Mesenchymal stem cell (in vitro differentiated cells and primary cell): ENCODE measurements at regions not wholly inside any gene's neighbourhood (a gene's known extent, or its start where the extent isn't known, plus 50 kb on each side); places are given as distances from the start of the nearest gene placed in this dataset.

Experiments used
- DNase-seq: peaks from one replicate; pipeline ENCODE4 v3.0.0-alpha.2; 2013
- H2AFZ ChIP-seq: one replicate; pipeline ENCODE4 v1.6.1; 2013; ENCODE audit warnings: low read depth, mild to moderate bottlenecking, control low read depth, inconsistent platforms, low read length, moderate library complexity
- H2AK5ac ChIP-seq: 2 replicates; pipeline ENCODE4 v1.6.1; 2013; ENCODE audit warnings: low read length, moderate library complexity, mild to moderate bottlenecking, inconsistent platforms; ENCODE audit not compliant: severe bottlenecking
- H2BK120ac ChIP-seq: one replicate; pipeline ENCODE4 v1.6.1; 2013; ENCODE audit warnings: low read depth, mild to moderate bottlenecking, inconsistent platforms, low read length, moderate library complexity
- H2BK12ac ChIP-seq, 2 experiments: one replicate each; pipeline ENCODE4 v1.6.1; 2013; ENCODE audit warnings: inconsistent platforms in 2 of 2, low read length in 2 of 2, mild to moderate bottlenecking in 2 of 2, moderate library complexity in 2 of 2, control low read depth in 1 of 2
- H2BK15ac ChIP-seq: one replicate; pipeline ENCODE4 v1.6.1; 2013; ENCODE audit warnings: mild to moderate bottlenecking, low read depth, inconsistent platforms; ENCODE audit not compliant: poor library complexity, severe bottlenecking
- H2BK5ac ChIP-seq: 2 replicates; pipeline ENCODE4 v1.6.1; 2013; ENCODE audit warnings: low read depth, mild to moderate bottlenecking, low read length, control low read depth, inconsistent platforms; ENCODE audit not compliant: poor library complexity, severe bottlenecking
- H3K14ac ChIP-seq, 2 experiments: one replicate each; pipeline ENCODE4 v1.6.1; 2013; ENCODE audit warnings: inconsistent platforms in 2 of 2, low read length in 2 of 2, control low read depth in 1 of 2, mild to moderate bottlenecking in 1 of 2, moderate library complexity in 1 of 2
- H3K18ac ChIP-seq, 2 experiments: one replicate each; pipeline ENCODE4 v1.6.1; 2013; ENCODE audit warnings: inconsistent platforms in 2 of 2, low read length in 2 of 2, control low read depth in 1 of 2, low read depth in 1 of 2, mild to moderate bottlenecking in 1 of 2
- H3K23ac ChIP-seq, 2 experiments: one replicate each; pipeline ENCODE4 v1.6.1; 2013; ENCODE audit warnings: inconsistent platforms in 2 of 2, low read length in 2 of 2, mild to moderate bottlenecking in 2 of 2, moderate library complexity in 2 of 2, control low read depth in 1 of 2
- H3K27ac ChIP-seq: 2 replicates; pipeline ENCODE4 v1.5.1; 2013; ENCODE audit warnings: mild to moderate bottlenecking, moderate library complexity, low read length, control low read depth, inconsistent platforms; ENCODE audit not compliant: poor library complexity, severe bottlenecking
- H3K27me3 ChIP-seq, 2 experiments: 2 replicates each; pipeline versions ENCODE4 v1.6.1 to v1.7.0; 2013; ENCODE audit warnings: low read length in 2 of 2, mild to moderate bottlenecking in 2 of 2, moderate library complexity in 2 of 2, control low read depth in 1 of 2, inconsistent platforms in 1 of 2; ENCODE audit not compliant: control insufficient read depth in 1 of 2, insufficient read depth in 1 of 2
- H3K36me3 ChIP-seq, 2 experiments: 2 replicates each; pipeline versions ENCODE4 v1.6.1 to v1.7.0; 2013; ENCODE audit warnings: low read length in 2 of 2, control low read depth in 1 of 2, inconsistent platforms in 1 of 2, low read depth in 1 of 2, mild to moderate bottlenecking in 1 of 2; ENCODE audit not compliant: insufficient read depth in 2 of 2, control insufficient read depth in 1 of 2
- H3K4ac ChIP-seq, 2 experiments: one replicate each; pipeline ENCODE4 v1.6.1; 2013; ENCODE audit warnings: inconsistent platforms in 2 of 2, low read length in 2 of 2, mild to moderate bottlenecking in 2 of 2, moderate library complexity in 2 of 2, control low read depth in 1 of 2, low read depth in 1 of 2
- H3K4me1 ChIP-seq: 2 replicates; pipeline ENCODE4 v1.6.1; 2013; ENCODE audit warnings: low read depth, low read length, control low read depth; ENCODE audit not compliant: control insufficient read depth, insufficient read depth
- H3K4me2 ChIP-seq: 2 replicates; pipeline ENCODE4 v1.6.1; 2013; ENCODE audit warnings: low read length, mild to moderate bottlenecking, inconsistent platforms; ENCODE audit not compliant: poor library complexity, severe bottlenecking
- H3K4me3 ChIP-seq, 2 experiments: 2 replicates each; pipeline versions ENCODE4 v1.5.1 to v1.7.0; 2013; ENCODE audit warnings: low read length in 2 of 2, mild to moderate bottlenecking in 2 of 2, control low read depth in 1 of 2, low read depth in 1 of 2; ENCODE audit not compliant: insufficient read depth in 1 of 2
- H3K79me1 ChIP-seq: replicated peaks from 2 replicates; pipeline ENCODE4 v1.6.1; 2013; ENCODE audit warnings: mild to moderate bottlenecking, control low read depth, low read length, inconsistent platforms; ENCODE audit not compliant: poor library complexity, severe bottlenecking
- H3K9ac ChIP-seq: 2 replicates; pipeline ENCODE4 v1.7.0; 2013; ENCODE audit warnings: mild to moderate bottlenecking, low read length, moderate library complexity
- H3K9me3 ChIP-seq: 2 replicates; pipeline ENCODE4 v1.7.0; 2013; ENCODE audit warnings: mild to moderate bottlenecking, low read length; ENCODE audit not compliant: control insufficient read depth
- H4K8ac ChIP-seq: one replicate; pipeline ENCODE4 v1.6.1; 2013; ENCODE audit warnings: inconsistent platforms, mild to moderate bottlenecking, low read length, moderate library complexity
- H4K91ac ChIP-seq: one replicate; pipeline ENCODE4 v1.6.1; 2013; ENCODE audit warnings: mild to moderate bottlenecking, low read length, inconsistent platforms
- WGBS: methylation state at CpG from one replicate; pipeline ENCODE4 v1.1.7; 2013; ENCODE audit warnings: mixed read lengths; 5-methylcytosine and 5-hydroxymethylcytosine counted together

GRCh38 chr4:138898282-138898681 lies 117.3 kb upstream of the NOCT start:
- Histone ChIP-seq H3K4me3 (peak overlapping the region in 1 of 2 experiments; percentile 47), H3K79me1 (no peaks in the 10 kb centered on the region), H3K23ac (no peak overlapping the region), H3K4me2 (no peak overlapping the region), H2AFZ (no peak overlapping the region), H4K8ac (no peak overlapping the region), H3K27me3 (no peaks in the 10 kb centered on the region), H3K9me3 (no peaks in the 10 kb centered on the region), H3K36me3 (no peaks in the 10 kb centered on the region), H4K91ac (no peak overlapping the region), H3K14ac (no peak overlapping the region), H2BK5ac (no peak overlapping the region), H2AK5ac (no peak overlapping the region), H3K9ac (peak overlapping the region; percentile 25), H3K4ac (peak overlapping the region; percentile 35 to 38), H3K4me1 (peaks cover 2% of the 10 kb centered on the region), H2BK120ac (no peak overlapping the region), H3K27ac (no peak overlapping the region), H2BK12ac (peak overlapping the region in 1 of 2 experiments; percentile 83), H2BK15ac (no peak overlapping the region), H3K18ac (peak overlapping the region; percentile 37 to 82)
- WGBS = 69% methylated on average over 2 of the region's 2 CpGs
- peak; percentile 78 for DNase-seq

DNA sequence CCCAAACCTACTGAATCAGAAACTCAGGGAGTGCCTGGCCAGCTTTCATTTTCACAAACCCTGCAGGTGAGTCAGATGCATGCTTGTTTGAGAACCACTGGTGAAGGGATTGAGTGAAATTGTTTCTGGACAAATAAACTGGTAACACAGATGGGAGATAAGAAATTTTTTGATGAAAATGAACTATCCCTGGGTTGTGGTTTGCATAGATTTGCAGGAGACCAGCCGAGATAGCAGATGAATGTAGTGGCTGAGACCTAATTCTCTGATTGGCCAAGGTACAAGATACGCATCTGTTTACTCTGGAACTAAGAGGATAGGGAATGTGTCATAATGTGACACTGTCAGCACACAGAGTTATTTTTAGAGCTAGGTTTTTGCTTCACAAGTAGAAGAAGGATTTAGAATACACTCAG lies 117.8 kb upstream of the NOCT start:
- H2BK12ac ChIP-seq = no peak overlapping the region
- 6% methylated on average over 2 of the region's 2 CpGs for WGBS
- no peak overlapping the region for H2AK5ac ChIP-seq
- H4K91ac ChIP-seq = no peak overlapping the region
- H3K4me3 ChIP-seq = peak overlapping the region in 1 of 2 experiments; percentile 47
- no peaks in the 10 kb centered on the region for H3K27me3 ChIP-seq
- no peak overlapping the region for H2BK15ac ChIP-seq
- H2BK5ac ChIP-seq = no peak overlapping the region
- H3K4ac ChIP-seq = no peak overlapping the region
- DNase-seq = peak; percentile 94
- no peak overlapping the region for H2BK120ac ChIP-seq
- no peak overlapping the region for H3K27ac ChIP-seq
- H3K9ac ChIP-seq = peak overlapping the region; percentile 25
- H3K14ac ChIP-seq = no peak overlapping the region
- no peak overlapping the region for H3K23ac ChIP-seq
- H3K79me1 ChIP-seq = no peaks in the 10 kb centered on the region
- H3K9me3 ChIP-seq = no peaks in the 10 kb centered on the region
- H3K36me3 ChIP-seq = no peaks in the 10 kb centered on the region
- H2AFZ ChIP-seq = no peak overlapping the region
- H3K4me2 ChIP-seq = no peak overlapping the region
- H4K8ac ChIP-seq = no peak overlapping the region
- peaks cover 2% of the 10 kb centered on the region for H3K4me1 ChIP-seq
- H3K18ac ChIP-seq = no peak overlapping the region

DNA sequence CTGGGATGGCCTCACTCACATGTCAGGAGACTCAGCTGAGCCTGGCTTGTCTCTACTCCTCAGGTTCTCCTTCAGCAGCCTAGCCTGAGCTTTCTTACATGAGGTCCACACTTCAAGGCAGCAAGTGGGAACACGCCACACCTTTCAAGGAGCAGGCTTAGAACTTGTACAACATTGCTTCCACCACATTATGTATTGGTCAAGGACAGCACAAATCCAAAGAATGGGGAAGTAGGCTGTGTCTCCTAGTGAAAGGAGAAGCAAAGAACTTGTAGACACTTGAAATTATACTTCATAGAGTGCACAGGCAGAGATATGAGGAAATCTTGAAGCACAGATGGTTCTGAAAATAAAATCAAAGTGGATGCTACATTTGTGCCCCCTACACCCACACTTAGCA lies 120.9 kb upstream of the NOCT start:
- H2AK5ac ChIP-seq = no peak overlapping the region
- no peak overlapping the region for H3K23ac ChIP-seq
- no peak overlapping the region for H3K18ac ChIP-seq
- no peak overlapping the region for H2BK120ac ChIP-seq
- no peak overlapping the region for H2BK5ac ChIP-seq
- H3K4me2 ChIP-seq = no peak overlapping the region
- H4K91ac ChIP-seq = no peak overlapping the region
- H2BK15ac ChIP-seq = no peak overlapping the region
- H3K4me3 ChIP-seq = no peak overlapping the region
- no peak overlapping the region for H3K27ac ChIP-seq
- no peaks in the 10 kb centered on the region for H3K27me3 ChIP-seq
- no peak overlapping the region for H3K14ac ChIP-seq
- no peak overlapping the region for H4K8ac ChIP-seq
- no CpG with 5 or more reads among the region's 1 CpG for WGBS
- H2BK12ac ChIP-seq = no peak overlapping the region
- H3K4ac ChIP-seq = no peak overlapping the region
- H3K9me3 ChIP-seq = no peaks in the 10 kb centered on the region
- DNase-seq = no peak
- no peaks in the 10 kb centered on the region for H3K79me1 ChIP-seq
- H2AFZ ChIP-seq = no peak overlapping the region
- peaks cover 2% of the 10 kb centered on the region for H3K4me1 ChIP-seq
- no peaks in the 10 kb centered on the region for H3K36me3 ChIP-seq
- no peak overlapping the region for H3K9ac ChIP-seq

GRCh38 chr4:138894011-138894410 lies 121.6 kb upstream of the NOCT start:
- Histone ChIP-seq H3K18ac (no peak overlapping the region), H3K27ac (no peak overlapping the region)

More at GRCh38 chr4:138894011-138894410, 121.6 kb upstream of the NOCT start:
- no peaks in the 10 kb centered on the region for H3K27me3 ChIP-seq
- H4K91ac ChIP-seq = no peak overlapping the region
- DNase-seq = no peak
- H2AK5ac ChIP-seq = no peak overlapping the region
- H3K14ac ChIP-seq = no peak overlapping the region
- H2BK12ac ChIP-seq = no peak overlapping the region
- no peak overlapping the region for H2BK120ac ChIP-seq
- H2BK15ac ChIP-seq = no peak overlapping the region
- H3K23ac ChIP-seq = no peak overlapping the region
- no peak overlapping the region for H4K8ac ChIP-seq
- H3K9me3 ChIP-seq = no peaks in the 10 kb centered on the region
- no peak overlapping the region for H2AFZ ChIP-seq
- H3K4ac ChIP-seq = no peak overlapping the region
- no peak overlapping the region for H3K4me2 ChIP-seq
- no peak overlapping the region for H3K9ac ChIP-seq
- no peaks in the 10 kb centered on the region for H3K79me1 ChIP-seq
- H3K36me3 ChIP-seq = no peaks in the 10 kb centered on the region
- H3K4me1 ChIP-seq = peaks cover 2% of the 10 kb centered on the region
- H3K4me3 ChIP-seq = no peak overlapping the region
- no peak overlapping the region for H2BK5ac ChIP-seq
